ENCODE measurements at regions not wholly inside any gene's neighbourhood (a gene's known extent, or its start where the extent isn't known, plus 50 kb on each side); places are given as distances from the start of the nearest gene placed in this dataset.

- H3K4me3 ChIP-seq (ENCODE audit: low read depth, low read length): no peak overlapping the region
- no peak for TF ChIP-seq CTCF (IDR thresholded peaks at IDR 0.05; ENCODE audit: insufficient read depth, low read length)
- DNase-seq (ENCODE audit: low read depth): no peak
Measured at GRCh38 chr5:113652161-113652560, 138.7 kb downstream of the YTHDC2 start.

DNA sequence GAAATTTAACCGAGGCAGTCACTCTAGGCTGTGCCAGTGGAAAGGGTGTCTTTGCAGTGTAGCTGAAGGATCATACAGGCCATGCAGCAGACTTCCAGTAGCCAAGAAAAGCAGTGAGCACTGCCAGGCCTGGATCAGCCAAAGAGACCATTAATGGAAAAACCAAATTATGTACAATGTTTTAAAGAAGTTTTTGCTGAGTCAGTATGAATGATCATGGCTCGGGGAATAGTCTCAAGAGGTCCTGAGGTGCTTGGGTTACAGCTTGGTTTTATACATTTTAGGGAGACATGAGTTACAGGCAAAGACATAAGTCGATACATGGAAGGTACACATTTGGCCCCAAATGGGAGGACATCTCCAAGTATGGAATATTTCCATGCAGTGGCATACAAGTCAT is 141.3 kb downstream of the YTHDC2 start:
- H3K4me3 ChIP-seq (ENCODE audit: low read depth, low read length): no peak overlapping the region
- no peak for TF ChIP-seq CTCF (IDR thresholded peaks at IDR 0.05; ENCODE audit: insufficient read depth, low read length)
- no peak for DNase-seq (ENCODE audit: low read depth)

DNA sequence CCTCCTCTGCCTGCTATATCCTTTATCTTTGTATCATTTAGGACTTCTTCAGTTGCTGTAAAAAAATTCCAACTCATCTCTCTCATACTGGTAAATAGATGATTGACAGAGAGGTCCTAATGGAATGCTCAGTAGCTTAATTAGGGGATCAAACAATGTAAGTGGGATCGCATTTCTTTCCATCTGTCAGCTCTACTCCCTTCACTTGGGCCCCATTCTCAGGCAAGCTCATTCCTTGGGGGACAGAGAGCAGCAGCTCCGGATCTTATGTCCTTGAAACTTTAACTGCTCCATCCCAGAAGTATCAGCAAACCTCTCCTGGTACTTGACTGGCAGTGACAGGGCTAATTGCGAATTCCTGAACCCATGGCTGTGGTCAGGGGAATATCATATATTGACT is 146.7 kb downstream of the YTHDC2 start:
- DNase-seq (ENCODE audit: low read depth): no peak
- no peak for TF ChIP-seq CTCF (IDR thresholded peaks at IDR 0.05; ENCODE audit: insufficient read depth, low read length)
- no peak overlapping the region for H3K4me3 ChIP-seq (ENCODE audit: low read depth, low read length)

GRCh38 chr5:113660706-113661250 is 147.3 kb downstream of the YTHDC2 start:
- H3K4me3 ChIP-seq (ENCODE audit: low read depth, low read length): no peak overlapping the region
- no peak for DNase-seq (ENCODE audit: low read depth)
- no peak for TF ChIP-seq CTCF (IDR thresholded peaks at IDR 0.05; ENCODE audit: insufficient read depth, low read length)

GRCh38 chr5:113663879-113664541 is 150.5 kb downstream of the YTHDC2 start:
- TF ChIP-seq CTCF (IDR thresholded peaks at IDR 0.05; ENCODE audit: insufficient read depth, low read length): no peak
- DNase-seq (ENCODE audit: low read depth): peak; percentile 12
- H3K4me3 ChIP-seq (ENCODE audit: low read depth, low read length): no peak overlapping the region

DNA sequence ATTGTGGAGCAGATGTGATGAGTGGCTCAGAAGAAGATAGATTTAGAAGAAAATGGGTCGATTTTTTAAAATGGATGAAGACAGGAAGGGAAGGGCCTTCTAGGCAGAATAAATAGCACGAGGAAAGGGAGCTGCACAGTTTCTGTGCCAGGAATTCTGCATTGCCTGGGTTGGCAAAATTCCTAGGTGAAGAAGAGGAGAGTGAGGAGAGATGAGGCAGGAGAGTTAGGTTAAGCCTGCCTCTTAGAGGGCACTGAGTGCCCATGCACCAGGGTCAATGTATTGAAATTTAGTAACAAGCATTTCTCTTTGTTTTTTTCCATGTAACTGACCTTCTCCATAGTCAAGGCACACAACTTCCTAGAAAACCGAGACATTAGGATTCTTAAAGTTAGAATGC is 159.5 kb downstream of the YTHDC2 start:
- no peak for DNase-seq (ENCODE audit: low read depth)
- no peak for TF ChIP-seq CTCF (IDR thresholded peaks at IDR 0.05; ENCODE audit: insufficient read depth, low read length)
- no peak overlapping the region for H3K4me3 ChIP-seq (ENCODE audit: low read depth, low read length)

- no peak overlapping the region for H3K4me3 ChIP-seq (ENCODE audit: low read depth, low read length)
- TF ChIP-seq CTCF (IDR thresholded peaks at IDR 0.05; ENCODE audit: insufficient read depth, low read length): no peak
- no peak for DNase-seq (ENCODE audit: low read depth)
Measured at GRCh38 chr5:113675166-113675565, 161.7 kb downstream of the YTHDC2 start.

All from fibroblast of the aortic adventitia (primary cell).